Mucosa of descending colon (tissue), 3 donors: ENCODE measurements at regions not wholly inside any gene's neighbourhood (a gene's known extent, or its start where the extent isn't known, plus 50 kb on each side); places are given as distances from the start of the nearest gene placed in this dataset.

Source experiments
- ATAC-seq: fragments of 200-7000 bp; cut with Tn5 transposase; one replicate; pipeline ENCODE4 v1.9.1; 2020; ENCODE audit warnings: mild to moderate bottlenecking, moderate library complexity
- DNase-seq, 3 donors: peaks; one replicate each; pipeline ENCODE4 v3.0.0-alpha.2; 2020
- H3K36me3 ChIP-seq: fragments of 200-600 bp; one replicate; pipeline ENCODE4 v1.8.0; 2021; ENCODE audit warnings: low read depth, mild to moderate bottlenecking
- H3K4me1 ChIP-seq: fragments of 200-600 bp; one replicate; pipeline ENCODE4 v1.8.0; 2021; ENCODE audit warnings: low read depth, mild to moderate bottlenecking
- H3K4me3 ChIP-seq: fragments of 200-600 bp; one replicate; pipeline ENCODE4 v1.8.0; 2021; ENCODE audit warnings: mild to moderate bottlenecking
- H3K9me3 ChIP-seq: fragments of 200-600 bp; one replicate; pipeline ENCODE4 v1.8.0; 2021; ENCODE audit warnings: mild to moderate bottlenecking
- CTCF ChIP-seq: fragments of 200-600 bp; IDR thresholded peaks from one replicate; pipeline ENCODE4 v1.8.0; 2022; ENCODE audit warnings: antibody characterized with exemption, mild to moderate bottlenecking
- intact Hi-C, 2 donors: fragments of 100-400 bp; cut with DNase I in 1 of 2; cut with micrococcal nuclease in 1 of 2; formaldehyde crosslinking; loops; one replicate each; pipeline versions ENCODE4 v1.11.0 to v1.11.1; 2022; cut with DNase I, micrococcal nuclease
- donor health status: DM: no; HTN: no; CAD: no; lungs with moderate emphysema.
- donor health status: DM: no; HTN: no; CAD: no.
- donor health status: DM: no; HTN: yes; CAD: no.

- H3K4me3 ChIP-seq: no peak overlapping the region
- H3K36me3 ChIP-seq: no peaks in the 10 kb centered on the region
- TF ChIP-seq CTCF: no peak
- H3K9me3 ChIP-seq: peaks cover 22% of the 10 kb centered on the region
- DNase-seq (no peak), ATAC-seq (no peak)
- H3K4me1 ChIP-seq: no peaks in the 10 kb centered on the region
- intact Hi-C loops: no loop called here
Observed at GRCh38 chr12:17278946-17279345, 673.0 kb upstream of the LMO3 start.

GRCh38 chr12:17276196-17276595, 670.2 kb upstream of the LMO3 start:
- no peaks in the 10 kb centered on the region for H3K36me3 ChIP-seq
- H3K4me1 ChIP-seq: no peaks in the 10 kb centered on the region
- no peak for ATAC-seq
- TF ChIP-seq CTCF: no peak
- H3K4me3 ChIP-seq: no peak overlapping the region
- H3K9me3 ChIP-seq: peaks cover 19% of the 10 kb centered on the region
- no peak for DNase-seq
- intact Hi-C loops: no loop called here

GRCh38 chr12:17266856-17267255, 660.9 kb upstream of the LMO3 start:
- Histone ChIP-seq H3K4me3 (no peak overlapping the region), H3K36me3 (no peaks in the 10 kb centered on the region), H3K9me3 (peaks cover 10% of the 10 kb centered on the region), H3K4me1 (no peaks in the 10 kb centered on the region)
- ATAC-seq (no peak), DNase-seq (no peak)
- intact Hi-C loops: no loop called here
- no peak for TF ChIP-seq CTCF

- TF ChIP-seq CTCF: no peak
- ATAC-seq: no peak
- Histone ChIP-seq H3K4me3 (no peak overlapping the region), H3K9me3 (peaks cover 22% of the 10 kb centered on the region), H3K4me1 (no peaks in the 10 kb centered on the region), H3K36me3 (no peaks in the 10 kb centered on the region)
- no peak for DNase-seq
- intact Hi-C loops: no loop called here
Observed at GRCh38 chr12:17264603-17265002, 658.6 kb upstream of the LMO3 start.

- Histone ChIP-seq H3K36me3 (no peaks in the 10 kb centered on the region), H3K9me3 (peaks cover 26% of the 10 kb centered on the region), H3K4me3 (no peak overlapping the region), H3K4me1 (no peaks in the 10 kb centered on the region)
- DNase-seq: no peak
- intact Hi-C loops: no loop called here
- no peak for ATAC-seq
- TF ChIP-seq CTCF: no peak
Observed at GRCh38 chr12:17239874-17240273, 633.9 kb upstream of the LMO3 start.

GRCh38 chr12:17235996-17236395, 630.0 kb upstream of the LMO3 start:
- ATAC-seq (no peak), DNase-seq (no peak)
- Histone ChIP-seq H3K4me1 (no peaks in the 10 kb centered on the region), H3K9me3 (peaks cover 13% of the 10 kb centered on the region), H3K4me3 (no peak overlapping the region), H3K36me3 (no peaks in the 10 kb centered on the region)
- no peak for TF ChIP-seq CTCF
- intact Hi-C loops: no loop called here
